GM21786 (cell line): ENCODE measurements at regions not wholly inside any gene's neighbourhood (a gene's known extent, or its start where the extent isn't known, plus 50 kb on each side); places are given as distances from the start of the nearest gene placed in this dataset.

Source experiments
- ATAC-seq: cut with Tn5 transposase; IDR thresholded peaks from one replicate; pipeline ENCODE4 v1.9.1; 2021; ENCODE audit not compliant: unreplicated experiment

- no peak for ATAC-seq
Observed at GRCh38 chr15:36373550-36373949, 205.9 kb upstream of the CDIN1 start.

- ATAC-seq: no peak
Observed at GRCh38 chr15:36389107-36389506, 190.3 kb upstream of the CDIN1 start.

- no peak for ATAC-seq
Observed at GRCh38 chr15:36390491-36390890, 188.9 kb upstream of the CDIN1 start.

GRCh38 chr15:36392676-36393266, 186.7 kb upstream of the CDIN1 start:
- ATAC-seq: no peak

GRCh38 chr15:36398212-36398611, 181.2 kb upstream of the CDIN1 start:
- no peak for ATAC-seq

- no peak for ATAC-seq
Observed at GRCh38 chr15:36399276-36399675, 180.2 kb upstream of the CDIN1 start.

GRCh38 chr15:36400936-36401585, 178.4 kb upstream of the CDIN1 start:
- no peak for ATAC-seq

GRCh38 chr15:36401586-36401966, 177.8 kb upstream of the CDIN1 start:
- no peak for ATAC-seq

- ATAC-seq: no peak
Observed at GRCh38 chr15:36403351-36403750, 176.1 kb upstream of the CDIN1 start.

GRCh38 chr15:36406366-36406765, 173.1 kb upstream of the CDIN1 start:
- no peak for ATAC-seq

GRCh38 chr15:36406911-36407310, 172.5 kb upstream of the CDIN1 start:
- ATAC-seq: no peak

- ATAC-seq: no peak
Observed at GRCh38 chr15:36407647-36408046, 171.8 kb upstream of the CDIN1 start.

GRCh38 chr15:36409819-36410218, 169.6 kb upstream of the CDIN1 start:
- no peak for ATAC-seq

- ATAC-seq: no peak
Observed at GRCh38 chr15:36414670-36415069, 164.8 kb upstream of the CDIN1 start.

- no peak for ATAC-seq
Observed at GRCh38 chr15:36415643-36416042, 163.8 kb upstream of the CDIN1 start.

- ATAC-seq: no peak
Observed at GRCh38 chr15:36422631-36423030, 156.8 kb upstream of the CDIN1 start.

GRCh38 chr15:36426691-36427090, 152.7 kb upstream of the CDIN1 start:
- ATAC-seq: no peak

- ATAC-seq: no peak
Observed at GRCh38 chr15:36428102-36428845, 151.2 kb upstream of the CDIN1 start.

- no peak for ATAC-seq
Observed at GRCh38 chr15:36429707-36430106, 149.7 kb upstream of the CDIN1 start.

- no peak for ATAC-seq
Observed at GRCh38 chr15:36430280-36430679, 149.1 kb upstream of the CDIN1 start.

- ATAC-seq: no peak
Observed at GRCh38 chr15:36430726-36431265, 148.6 kb upstream of the CDIN1 start.

- no peak for ATAC-seq
Observed at GRCh38 chr15:36432161-36432560, 147.3 kb upstream of the CDIN1 start.
